ENCODE measurements at regions not wholly inside any gene's neighbourhood (a gene's known extent, or its start where the extent isn't known, plus 50 kb on each side); places are given as distances from the start of the nearest gene placed in this dataset.

GRCh38 chr20:60310560-60311349, 352.5 kb downstream of the CDH26 start:
- POLR2A ChIA-PET = no interaction called here
- CTCF ChIA-PET = interaction anchor here (1.0 kb wide), 1 partner anchor 9 kb away, joined by 3 read pairs; no protein-coding TSS in a partner anchor
- Histone ChIP-seq H3K4me3 (ENCODE audit: low read depth, low read length) (no peak overlapping the region), H3K36me3 (ENCODE audit: control insufficient read depth, insufficient read depth, low read length) (no peaks in the 10 kb centered on the region), H3K27me3 (ENCODE audit: control insufficient read depth, insufficient read depth, low read length) (no peaks in the 10 kb centered on the region)
- TF ChIP-seq CTCF (IDR thresholded peaks at IDR 0.05; ENCODE audit: insufficient read depth, low read depth, low read length) = no peak
- no peak for DNase-seq (ENCODE audit: low read depth)

GRCh38 chr20:60313191-60313590, 355.0 kb downstream of the CDH26 start:
- no peak for TF ChIP-seq CTCF (IDR thresholded peaks at IDR 0.05; ENCODE audit: insufficient read depth, low read depth, low read length)
- Histone ChIP-seq H3K36me3 (ENCODE audit: control insufficient read depth, insufficient read depth, low read length) (no peaks in the 10 kb centered on the region), H3K27me3 (ENCODE audit: control insufficient read depth, insufficient read depth, low read length) (no peaks in the 10 kb centered on the region), H3K4me3 (ENCODE audit: low read depth, low read length) (no peak overlapping the region)
- ChIA-PET POLR2A (no interaction called here), CTCF (no interaction called here)
- no peak for DNase-seq (ENCODE audit: low read depth)

GRCh38 chr20:60313614-60314013, 355.4 kb downstream of the CDH26 start:
- no peak for TF ChIP-seq CTCF (IDR thresholded peaks at IDR 0.05; ENCODE audit: insufficient read depth, low read depth, low read length)
- Histone ChIP-seq H3K4me3 (ENCODE audit: low read depth, low read length) (no peak overlapping the region), H3K27me3 (ENCODE audit: control insufficient read depth, insufficient read depth, low read length) (no peaks in the 10 kb centered on the region), H3K36me3 (ENCODE audit: control insufficient read depth, insufficient read depth, low read length) (no peaks in the 10 kb centered on the region)
- ChIA-PET POLR2A (no interaction called here), CTCF (interaction anchor here (0.6 kb wide), 1 partner anchor 697 kb away, joined by 3 read pairs; no protein-coding TSS in a partner anchor)
- DNase-seq (ENCODE audit: low read depth) = no peak

- no peak for DNase-seq (ENCODE audit: low read depth)
- ChIA-PET CTCF (no interaction called here), POLR2A (no interaction called here)
- Histone ChIP-seq H3K36me3 (ENCODE audit: control insufficient read depth, insufficient read depth, low read length) (no peaks in the 10 kb centered on the region), H3K27me3 (ENCODE audit: control insufficient read depth, insufficient read depth, low read length) (no peaks in the 10 kb centered on the region), H3K4me3 (ENCODE audit: low read depth, low read length) (no peak overlapping the region)
- TF ChIP-seq CTCF (IDR thresholded peaks at IDR 0.05; ENCODE audit: insufficient read depth, low read depth, low read length) = no peak
These were observed 356.5 kb downstream of the CDH26 start for GRCh38 chr20:60314727-60315126.

GRCh38 chr20:60316476-60317158, 358.4 kb downstream of the CDH26 start:
- ChIA-PET POLR2A (no interaction called here), CTCF (interaction anchor here (1.2 kb wide), 1 partner anchor 16 kb away, joined by 3 read pairs; no protein-coding TSS in a partner anchor)
- Histone ChIP-seq H3K27me3 (ENCODE audit: control insufficient read depth, insufficient read depth, low read length) (no peaks in the 10 kb centered on the region), H3K4me3 (ENCODE audit: low read depth, low read length) (no peak overlapping the region), H3K36me3 (ENCODE audit: control insufficient read depth, insufficient read depth, low read length) (no peaks in the 10 kb centered on the region)
- TF ChIP-seq CTCF (IDR thresholded peaks at IDR 0.05; ENCODE audit: insufficient read depth, low read depth, low read length) = no peak
- DNase-seq (ENCODE audit: low read depth) = no peak
